HG03175 (cell line): ENCODE measurements at regions not wholly inside any gene's neighbourhood (a gene's known extent, or its start where the extent isn't known, plus 50 kb on each side); places are given as distances from the start of the nearest gene placed in this dataset.

ENCODE experiments used
- ATAC-seq: cut with Tn5 transposase; IDR thresholded peaks from one replicate; pipeline ENCODE4 v1.9.1; 2021; ENCODE audit warnings: mild to moderate bottlenecking, moderate library complexity; ENCODE audit not compliant: unreplicated experiment

- no peak for ATAC-seq
Observed at GRCh38 chr3:174639970-174640369, 219.2 kb upstream of the NAALADL2 start.

- no peak for ATAC-seq
Observed at GRCh38 chr3:174640932-174641331, 218.2 kb upstream of the NAALADL2 start.

DNA sequence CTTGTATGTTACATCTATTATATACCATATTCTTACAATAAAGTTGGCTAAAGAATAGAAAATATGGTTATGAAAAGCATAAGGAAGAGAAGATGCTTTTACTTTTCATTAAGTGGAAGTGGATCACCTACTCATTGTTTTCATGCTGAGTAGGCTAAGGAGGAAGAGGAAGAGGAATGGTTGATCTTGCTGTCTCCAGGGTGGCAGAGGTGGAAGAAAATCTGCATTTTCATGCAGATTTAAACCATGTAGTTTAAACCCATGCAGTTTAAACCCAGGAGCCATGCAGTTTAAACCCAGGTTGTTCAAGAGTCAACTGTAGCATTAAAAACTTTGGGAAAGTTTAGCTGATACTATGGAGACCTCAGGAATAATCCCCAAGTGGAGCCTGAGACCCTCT, 214.8 kb upstream of the NAALADL2 start:
- no peak for ATAC-seq

DNA sequence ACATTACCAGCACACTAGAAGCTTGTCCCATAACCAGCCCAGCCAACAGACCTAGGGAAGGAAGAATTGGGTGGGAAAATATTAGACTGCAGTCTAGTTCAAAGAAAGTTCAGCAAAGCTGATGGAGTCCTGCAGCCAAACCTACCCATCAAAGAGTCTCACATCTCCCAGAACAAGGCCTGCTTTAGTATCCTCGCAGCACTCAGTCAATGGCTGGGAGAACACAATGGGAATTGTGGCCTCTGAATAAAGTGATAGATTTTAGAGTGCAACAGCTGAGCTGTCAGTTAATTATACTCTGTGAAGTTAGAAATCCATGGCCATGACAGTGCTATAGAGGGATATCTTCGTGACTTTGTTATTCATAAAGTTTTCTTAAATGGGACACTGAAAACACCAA, 207.2 kb upstream of the NAALADL2 start:
- no peak for ATAC-seq

DNA sequence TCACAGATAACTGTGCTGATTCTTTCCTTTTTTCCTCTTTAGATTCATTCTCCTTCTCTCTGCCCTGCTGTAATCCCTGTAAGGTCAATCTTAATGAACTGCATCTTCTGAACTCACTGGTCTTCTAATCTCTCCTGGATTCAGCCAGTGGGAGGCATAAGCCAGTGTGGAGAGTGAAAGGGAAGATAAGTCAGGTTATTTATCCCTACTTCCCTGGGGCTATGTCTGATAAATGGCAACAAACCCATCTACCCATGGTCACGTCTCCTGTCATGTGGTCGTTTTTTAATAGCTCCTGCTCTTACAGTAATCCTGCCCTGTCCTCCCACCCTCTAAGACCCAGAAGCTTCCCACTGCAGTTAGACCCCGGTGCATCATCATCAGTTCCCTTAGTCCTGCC, 199.6 kb upstream of the NAALADL2 start:
- no peak for ATAC-seq

GRCh38 chr3:174662653-174663052, 196.5 kb upstream of the NAALADL2 start:
- ATAC-seq = no peak

- ATAC-seq = no peak
Observed at GRCh38 chr3:174667386-174667785, 191.7 kb upstream of the NAALADL2 start.

DNA sequence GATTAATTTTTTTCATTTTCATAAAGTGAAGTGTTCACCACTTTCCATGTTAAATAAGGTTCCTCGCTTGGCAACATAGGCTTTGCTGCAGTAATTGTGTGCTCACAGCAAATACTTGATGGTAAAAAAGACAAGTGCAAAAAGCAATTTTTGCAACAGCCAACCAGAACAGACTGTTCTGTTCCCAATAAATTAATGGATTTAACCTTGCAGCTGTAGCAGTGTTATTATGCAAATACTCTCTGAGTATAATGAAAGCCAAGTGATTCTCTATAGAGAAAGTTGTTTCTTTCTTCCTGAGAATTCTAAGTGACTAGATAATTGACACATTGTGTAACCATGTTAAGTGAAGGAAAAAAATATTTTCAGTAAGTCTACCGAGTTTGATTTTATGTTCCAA, 183.7 kb upstream of the NAALADL2 start:
- no peak for ATAC-seq

DNA sequence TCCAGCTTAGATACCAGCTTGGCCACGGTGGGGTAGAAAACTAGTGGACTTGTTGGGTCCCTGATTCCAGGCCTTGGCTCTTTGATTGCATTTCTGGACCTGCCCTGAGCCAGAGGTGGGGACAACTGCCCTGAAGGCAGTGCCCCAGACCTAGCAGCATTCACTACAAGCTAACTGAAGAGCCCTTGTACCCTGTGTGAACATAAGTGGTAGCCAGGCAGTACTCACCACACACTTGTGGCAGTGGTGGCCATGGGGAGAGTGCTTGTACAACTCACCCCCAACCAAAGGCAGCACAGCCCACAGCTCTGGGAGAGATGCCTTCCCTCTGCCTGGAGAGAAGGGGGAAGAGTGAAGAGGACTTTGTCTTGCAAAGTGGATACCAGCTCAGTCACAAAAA, 177.3 kb upstream of the NAALADL2 start:
- ATAC-seq = no peak

- no peak for ATAC-seq
Observed at GRCh38 chr3:174685796-174686195, 173.3 kb upstream of the NAALADL2 start.

DNA sequence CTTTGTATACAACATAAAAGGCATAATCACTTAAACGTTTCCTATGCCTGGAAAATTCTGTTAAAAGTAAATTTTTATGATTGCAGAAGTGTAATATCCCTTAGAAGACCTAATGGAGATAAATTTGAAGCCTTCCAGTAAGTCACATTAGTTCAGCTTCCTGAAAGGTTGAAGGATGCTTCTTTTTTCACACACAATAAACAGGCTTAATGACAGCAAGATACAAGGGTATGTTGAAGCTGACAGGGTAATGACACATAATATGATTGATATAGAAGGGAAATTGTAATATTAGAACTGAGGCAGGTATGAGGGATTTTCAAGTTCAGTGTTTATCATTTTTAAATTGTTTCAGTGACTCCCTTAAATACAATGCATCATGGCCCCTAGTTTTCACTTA, 161.8 kb upstream of the NAALADL2 start:
- ATAC-seq = no peak

- ATAC-seq = no peak
Observed at GRCh38 chr3:174700736-174701135, 158.4 kb upstream of the NAALADL2 start.

DNA sequence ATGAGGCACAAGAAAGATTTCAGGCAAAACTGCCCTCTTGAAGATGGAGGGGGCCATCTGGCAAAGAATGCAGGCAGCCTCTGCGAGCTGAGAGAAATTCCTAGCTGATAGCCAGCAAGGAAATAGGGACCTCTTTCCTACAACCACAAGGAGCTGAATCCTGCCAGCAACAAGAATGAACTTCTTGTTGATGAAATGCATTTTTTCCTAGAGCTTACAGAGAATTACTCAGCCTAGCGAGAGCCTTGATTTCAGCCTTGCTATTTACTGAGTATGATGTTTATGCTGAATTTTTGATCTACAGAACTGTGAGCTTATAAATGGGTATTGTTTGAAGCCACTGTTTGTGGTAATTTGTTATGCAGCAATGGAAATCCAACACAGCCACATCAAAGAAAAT, 148.5 kb upstream of the NAALADL2 start:
- ATAC-seq = no peak

DNA sequence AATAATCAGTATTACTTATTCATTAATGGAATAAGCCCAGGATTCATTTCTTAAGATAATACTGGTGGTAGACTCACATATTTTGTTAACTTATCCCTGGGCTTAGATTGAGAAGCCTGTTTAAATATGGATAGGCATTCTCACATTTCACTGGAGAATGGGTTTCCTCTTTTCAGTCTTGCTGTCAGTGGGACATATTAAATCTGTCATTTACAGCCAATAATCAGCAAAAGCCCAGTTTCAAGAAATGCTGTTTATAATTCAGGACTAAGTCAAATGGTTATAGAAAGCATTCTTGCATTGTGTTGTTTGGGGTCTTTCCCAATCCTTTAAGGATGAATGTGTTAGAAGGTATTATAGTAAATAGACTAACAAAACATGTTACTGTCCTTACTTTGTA, 143.7 kb upstream of the NAALADL2 start:
- ATAC-seq = no peak

DNA sequence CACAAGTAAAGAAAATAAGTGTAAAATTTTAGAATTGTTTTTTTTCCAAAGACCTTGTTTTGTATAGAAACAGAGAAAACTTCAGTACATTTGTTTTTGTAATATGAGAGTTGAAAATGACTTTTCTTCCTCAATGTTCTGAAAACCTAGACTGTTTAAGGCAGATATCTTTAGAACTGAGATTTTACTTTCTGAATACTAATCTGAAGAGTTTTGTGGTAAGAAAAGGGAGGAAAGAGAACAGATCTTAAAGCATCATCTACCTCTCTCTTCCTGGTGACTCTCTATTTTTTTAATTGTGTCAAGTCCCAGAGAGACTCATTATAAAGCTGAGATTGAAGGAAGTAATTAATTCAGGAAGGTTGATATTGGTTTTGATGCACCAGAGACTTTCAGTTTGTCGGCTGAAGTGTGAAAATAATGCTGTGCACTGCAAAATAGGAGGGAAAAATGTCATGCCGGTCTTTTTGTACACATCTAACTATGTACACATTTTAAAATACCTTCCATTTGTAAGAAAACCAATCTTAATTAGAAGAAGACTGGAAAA, 142.1 kb upstream of the NAALADL2 start:
- ATAC-seq = no peak

DNA sequence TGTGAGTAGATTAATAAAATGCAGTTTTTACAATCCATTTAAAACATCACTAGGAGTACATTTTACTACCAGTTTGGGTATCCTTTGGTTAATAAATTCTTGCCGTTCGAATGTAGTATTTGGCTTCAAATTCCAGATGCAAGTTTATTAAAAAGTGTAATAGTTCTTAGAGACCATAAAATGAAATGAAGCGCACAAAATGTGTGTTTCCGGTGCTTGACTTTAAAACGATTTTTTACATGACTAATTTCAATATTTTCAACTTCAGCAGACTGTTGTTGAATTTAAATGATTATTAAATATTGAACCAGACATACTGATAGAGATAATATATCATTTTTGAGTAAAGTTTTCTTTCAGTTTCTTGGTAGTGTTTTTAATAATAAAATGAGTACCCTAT, 138.4 kb upstream of the NAALADL2 start:
- no peak for ATAC-seq

DNA sequence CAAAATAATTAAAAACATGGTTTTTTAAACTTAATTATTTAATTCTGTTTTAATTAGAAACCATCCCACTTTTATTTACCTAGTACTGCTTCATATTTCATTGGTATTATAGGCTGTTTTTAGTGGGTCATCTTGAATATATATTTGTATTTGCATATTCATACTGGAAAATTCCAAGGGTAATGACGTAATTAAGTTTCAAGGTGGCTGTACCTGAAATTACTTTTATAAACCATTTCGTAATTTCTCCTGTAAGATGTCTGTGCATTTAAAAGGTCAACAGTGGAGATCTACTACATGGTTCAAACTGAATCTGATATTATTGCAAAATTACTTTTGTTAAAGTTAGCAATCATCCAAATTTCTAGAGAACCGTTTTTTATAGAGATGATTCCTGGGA, 133.8 kb upstream of the NAALADL2 start:
- no peak for ATAC-seq

GRCh38 chr3:174737966-174738365, 121.2 kb upstream of the NAALADL2 start:
- ATAC-seq = no peak

DNA sequence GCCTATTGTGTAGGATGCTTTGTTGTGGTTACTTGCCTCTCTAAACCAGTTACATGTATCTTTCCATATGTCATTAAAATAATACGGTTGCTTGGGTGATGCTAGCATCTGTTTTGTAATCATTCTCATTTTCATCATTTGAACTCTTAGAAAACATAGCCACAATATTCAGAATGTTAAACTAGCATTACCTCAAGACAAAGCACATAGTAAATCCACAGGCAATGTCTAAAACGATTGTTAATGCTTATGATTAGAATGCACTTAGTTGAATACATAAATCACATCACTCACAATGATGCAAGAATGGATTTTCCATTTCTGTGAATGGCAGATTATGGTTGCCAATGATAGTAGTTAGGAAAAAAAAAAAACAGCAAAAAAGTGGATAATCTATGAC, 110.0 kb upstream of the NAALADL2 start:
- no peak for ATAC-seq

- ATAC-seq = no peak
Observed at GRCh38 chr3:174755833-174756829, 103.0 kb upstream of the NAALADL2 start.

DNA sequence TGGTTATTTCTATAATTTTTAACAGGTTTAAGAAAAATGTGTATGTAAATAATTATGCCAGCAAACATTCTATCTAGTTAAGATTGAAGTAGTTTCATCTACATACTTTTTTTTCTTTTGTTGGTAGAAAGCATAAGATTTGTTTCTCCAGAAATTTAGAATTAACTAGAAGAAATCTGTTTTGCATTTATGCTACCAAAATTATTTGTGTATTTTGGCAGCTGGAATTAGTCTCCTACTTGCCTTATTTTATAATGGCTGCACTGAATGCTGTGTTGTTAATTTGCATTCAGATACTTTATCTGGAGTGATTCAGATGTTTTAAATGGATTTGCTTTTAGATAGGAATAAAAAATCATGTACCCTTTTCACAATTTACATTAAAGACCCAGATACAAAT, 100.2 kb upstream of the NAALADL2 start:
- ATAC-seq = no peak

DNA sequence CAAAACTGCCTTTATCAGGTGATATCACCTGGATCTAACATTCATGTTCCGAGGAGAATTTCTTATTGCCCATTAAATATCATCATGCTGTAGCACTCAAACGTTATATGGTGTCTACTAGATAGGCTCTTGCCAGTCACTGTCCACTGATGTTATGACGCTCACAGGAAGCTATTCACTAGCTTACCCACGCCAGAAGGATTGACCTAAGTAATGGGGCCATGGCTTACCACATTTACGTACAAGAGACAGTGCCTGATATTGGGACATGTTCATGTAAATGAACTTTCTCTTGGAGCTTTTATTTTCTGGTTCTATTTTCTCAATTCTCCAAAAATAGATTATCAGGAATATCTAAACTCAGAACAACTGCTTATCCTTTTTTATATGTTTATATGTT, 91.7 kb upstream of the NAALADL2 start:
- no peak for ATAC-seq
